SK-N-SH (cell line): ENCODE measurements at regions not wholly inside any gene's neighbourhood (a gene's known extent, or its start where the extent isn't known, plus 50 kb on each side); places are given as distances from the start of the nearest gene placed in this dataset.

ENCODE experiments used
- EP300 ChIP-seq, 2 experiments: IDR thresholded peaks; 2 replicates each; pipeline versions ENCODE4 v1.4.0 to v1.6.1; 2012; ENCODE audit warnings: borderline replicate concordance in 1 of 2, low read depth in 1 of 2, low read length in 1 of 2
- EZH2phosphoT487 ChIP-seq: fragments of 200-600 bp; sonication (generic); IDR thresholded peaks from 2 replicates; pipeline ENCODE4 v1.6.1; 2017; ENCODE audit warnings: low read depth, mixed run types, mild to moderate bottlenecking, antibody characterized with exemption, moderate library complexity, borderline replicate concordance
- GATA2 ChIP-seq: sonication (generic); formaldehyde crosslinking; IDR thresholded peaks from 2 replicates; pipeline ENCODE4 v1.5.0; 2020; ENCODE audit warnings: mild to moderate bottlenecking, missing genetic modification reagents
- MXI1 ChIP-seq: IDR thresholded peaks from 2 replicates; pipeline ENCODE4 v1.6.1; 2012; ENCODE audit warnings: mild to moderate bottlenecking, low read depth, low read length, improper control_type of control experiment
- RCOR1 ChIP-seq: fragments of 150-350 bp; IDR thresholded peaks from 2 replicates; pipeline ENCODE4 v1.6.1; 2017; ENCODE audit warnings: antibody characterized with exemption, low read length
- TF ChIP-seq, protein P1 (sequence below): fragments of 200-600 bp; sonication (generic); IDR thresholded peaks from 2 replicates; pipeline ENCODE4 v1.6.1; 2017; ENCODE audit warnings: antibody characterized with exemption, mild to moderate bottlenecking, moderate library complexity

DNA sequence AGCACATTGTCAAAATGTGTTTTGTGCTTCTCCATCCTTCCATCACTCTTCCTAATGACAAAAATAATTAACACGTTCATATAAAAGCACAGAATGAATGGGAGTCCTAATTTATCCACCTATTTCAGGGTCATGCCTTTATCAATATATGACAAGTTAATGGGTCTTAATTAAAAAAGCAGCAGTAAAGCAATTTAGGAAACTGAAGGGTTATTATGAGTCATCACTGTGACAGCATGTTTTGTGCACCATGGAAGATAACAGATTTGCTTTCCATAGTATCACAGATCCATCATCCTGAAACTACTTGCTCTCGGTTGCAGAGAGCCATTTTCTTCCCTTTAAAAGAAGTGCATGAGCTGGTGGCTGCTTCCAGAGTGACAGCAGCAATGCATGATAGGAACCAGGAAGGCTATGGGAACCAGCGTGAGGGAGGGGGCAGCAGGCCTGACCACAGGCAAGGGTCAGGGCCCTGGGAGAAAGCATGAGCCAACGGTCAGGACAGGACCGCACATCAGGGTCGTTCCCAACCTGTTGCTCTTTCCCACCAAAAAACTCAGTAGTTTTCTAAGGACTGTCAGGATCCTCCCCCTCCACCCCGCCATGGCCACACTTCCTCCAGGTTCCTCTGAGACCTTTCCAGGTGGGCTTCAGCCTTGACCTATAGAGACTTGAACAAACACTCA lies 784.1 kb downstream of the UQCRFS1 start:
- TF ChIP-seq RCOR1 (no peak), EP300 (IDR thresholded peaks at IDR 0.05; ENCODE audit: borderline replicate concordance in 1 of 2, low read depth in 1 of 2, low read length in 1 of 2) (no peak), MXI1 (no peak), GATA2 (CRISPR knock-in tag) (no peak), EZH2phosphoT487 (no peak)
- TF ChIP-seq, protein P1, sequence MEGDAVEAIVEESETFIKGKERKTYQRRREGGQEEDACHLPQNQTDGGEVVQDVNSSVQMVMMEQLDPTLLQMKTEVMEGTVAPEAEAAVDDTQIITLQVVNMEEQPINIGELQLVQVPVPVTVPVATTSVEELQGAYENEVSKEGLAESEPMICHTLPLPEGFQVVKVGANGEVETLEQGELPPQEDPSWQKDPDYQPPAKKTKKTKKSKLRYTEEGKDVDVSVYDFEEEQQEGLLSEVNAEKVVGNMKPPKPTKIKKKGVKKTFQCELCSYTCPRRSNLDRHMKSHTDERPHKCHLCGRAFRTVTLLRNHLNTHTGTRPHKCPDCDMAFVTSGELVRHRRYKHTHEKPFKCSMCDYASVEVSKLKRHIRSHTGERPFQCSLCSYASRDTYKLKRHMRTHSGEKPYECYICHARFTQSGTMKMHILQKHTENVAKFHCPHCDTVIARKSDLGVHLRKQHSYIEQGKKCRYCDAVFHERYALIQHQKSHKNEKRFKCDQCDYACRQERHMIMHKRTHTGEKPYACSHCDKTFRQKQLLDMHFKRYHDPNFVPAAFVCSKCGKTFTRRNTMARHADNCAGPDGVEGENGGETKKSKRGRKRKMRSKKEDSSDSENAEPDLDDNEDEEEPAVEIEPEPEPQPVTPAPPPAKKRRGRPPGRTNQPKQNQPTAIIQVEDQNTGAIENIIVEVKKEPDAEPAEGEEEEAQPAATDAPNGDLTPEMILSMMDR: no peak
